Neural cell (in vitro differentiated cells): ENCODE measurements at regions not wholly inside any gene's neighbourhood (a gene's known extent, or its start where the extent isn't known, plus 50 kb on each side); places are given as distances from the start of the nearest gene placed in this dataset.
A peak's percentile ranks its signal among the peaks of the same experiment; 100 is the strongest.

Experiments used
- H2AFZ ChIP-seq: fragments of 200-600, 300-800 bp; sonication (generic), shearing (Covaris generic); 2 replicates; pipeline ENCODE4 v1.6.0; 2014; ENCODE audit warnings: low read depth, mild to moderate bottlenecking, antibody characterized with exemption, low read length, moderate library complexity
- H3F3A ChIP-seq: fragments of 200-600 bp; shearing (Covaris generic); 2 replicates; pipeline ENCODE4 v1.6.1; 2016; ENCODE audit warnings: mild to moderate bottlenecking, moderate library complexity, mixed read lengths, antibody characterized with exemption, low read length; ENCODE audit not compliant: insufficient read depth, poor library complexity, severe bottlenecking
- H3K27ac ChIP-seq: fragments of 200-600, 300-800 bp; sonication (generic), shearing (Covaris generic); 2 replicates; pipeline ENCODE4 v1.5.1; 2014; ENCODE audit warnings: mild to moderate bottlenecking, low read length, moderate library complexity
- H3K27me3 ChIP-seq: fragments of 300-800, 200-600 bp; sonication (generic), shearing (Covaris generic); 2 replicates; pipeline ENCODE4 v1.6.0; 2014; ENCODE audit warnings: mild to moderate bottlenecking, low read depth, low read length, moderate library complexity; ENCODE audit not compliant: insufficient read depth
- H3K36me3 ChIP-seq: fragments of 300-800, 200-600 bp; sonication (generic), shearing (Covaris generic); 2 replicates; pipeline ENCODE4 v1.5.1; 2014; ENCODE audit warnings: mild to moderate bottlenecking, antibody characterized with exemption, low read length, moderate library complexity; ENCODE audit not compliant: insufficient read depth
- H3K4me2 ChIP-seq: fragments of 300-800, 200-600 bp; sonication (generic), shearing (Covaris generic); 2 replicates; pipeline ENCODE4 v1.6.0; 2014; ENCODE audit warnings: mild to moderate bottlenecking, low read length
- H3K4me3 ChIP-seq: fragments of 300-800, 200-600 bp; sonication (generic), shearing (Covaris generic); 2 replicates; pipeline ENCODE4 v1.5.1; 2014; ENCODE audit warnings: mild to moderate bottlenecking, low read length, moderate library complexity
- H3K79me2 ChIP-seq: fragments of 200-600 bp; shearing (Covaris generic); replicated peaks from 2 replicates; pipeline ENCODE4 v1.6.0; 2014; ENCODE audit warnings: mild to moderate bottlenecking, low read length, moderate library complexity; ENCODE audit not compliant: insufficient read depth
- H3K9ac ChIP-seq: fragments of 300-800, 200-600 bp; sonication (generic), shearing (Covaris generic); 2 replicates; pipeline ENCODE4 v1.6.1; 2016; ENCODE audit warnings: mild to moderate bottlenecking, low read length, mixed read lengths
- H3K9me2 ChIP-seq: fragments of 200-600 bp; shearing (Covaris generic); 2 replicates; pipeline ENCODE4 v1.6.1; 2016; ENCODE audit warnings: mild to moderate bottlenecking, low read length, mixed read lengths; ENCODE audit not compliant: insufficient read depth
- H3K9me3 ChIP-seq: fragments of 200-600, 300-800 bp; sonication (generic), shearing (Covaris generic); 2 replicates; pipeline ENCODE4 v1.6.1; 2016; ENCODE audit warnings: mild to moderate bottlenecking, mixed run types, low read length, moderate library complexity, mixed read lengths
- H4K20me1 ChIP-seq: fragments of 200-600 bp; shearing (Covaris generic); 2 replicates; pipeline ENCODE4 v1.6.1; 2016; ENCODE audit warnings: mild to moderate bottlenecking, mixed run types; ENCODE audit not compliant: insufficient read depth
- EP300 ChIP-seq: fragments of 450-650 bp; conservative IDR thresholded peaks from 2 replicates; pipeline ENCODE4 v1.6.1; 2014; ENCODE audit warnings: antibody characterized with exemption, mild to moderate bottlenecking, moderate library complexity; ENCODE audit not compliant: poor library complexity, severe bottlenecking
- EZH2 ChIP-seq: fragments of 200-600, 300-800 bp; shearing (Covaris generic), sonication (generic); IDR thresholded peaks from 2 replicates; pipeline ENCODE4 v1.6.1; 2014; ENCODE audit warnings: antibody characterized with exemption, low read length, borderline replicate concordance, mild to moderate bottlenecking; ENCODE audit not compliant: insufficient read depth, poor library complexity, severe bottlenecking
- MXI1 ChIP-seq: fragments of 450-650 bp; conservative IDR thresholded peaks from 2 replicates; pipeline ENCODE4 v1.6.1; 2014; ENCODE audit warnings: antibody characterized with exemption, mild to moderate bottlenecking; ENCODE audit not compliant: poor library complexity, severe bottlenecking
- POLR2AphosphoS5 ChIP-seq: IDR thresholded peaks from 2 replicates; pipeline ENCODE4 v1.6.1; 2012
- RAD21 ChIP-seq: fragments of 450-650 bp; conservative IDR thresholded peaks from 2 replicates; pipeline ENCODE4 v1.6.1; 2014; ENCODE audit warnings: antibody characterized with exemption, mild to moderate bottlenecking, moderate library complexity
- SMC3 ChIP-seq: fragments of 450-650 bp; conservative IDR thresholded peaks from 2 replicates; pipeline ENCODE4 v1.6.1; 2014; ENCODE audit warnings: antibody characterized with exemption, mild to moderate bottlenecking, moderate library complexity; ENCODE audit not compliant: poor library complexity
- TAF1 ChIP-seq: IDR thresholded peaks from 2 replicates; pipeline ENCODE4 v1.6.1; 2012; ENCODE audit warnings: low read depth
- TF ChIP-seq, protein P1 (sequence below): IDR thresholded peaks from 2 replicates; pipeline ENCODE4 v1.6.1; 2012; ENCODE audit warnings: borderline replicate concordance
- TF ChIP-seq, protein P2 (sequence below): fragments of 450-650 bp; IDR thresholded peaks from 2 replicates; pipeline ENCODE4 v1.5.1; 2014; ENCODE audit warnings: antibody characterized with exemption, mild to moderate bottlenecking, moderate library complexity; ENCODE audit not compliant: poor library complexity, severe bottlenecking

DNA sequence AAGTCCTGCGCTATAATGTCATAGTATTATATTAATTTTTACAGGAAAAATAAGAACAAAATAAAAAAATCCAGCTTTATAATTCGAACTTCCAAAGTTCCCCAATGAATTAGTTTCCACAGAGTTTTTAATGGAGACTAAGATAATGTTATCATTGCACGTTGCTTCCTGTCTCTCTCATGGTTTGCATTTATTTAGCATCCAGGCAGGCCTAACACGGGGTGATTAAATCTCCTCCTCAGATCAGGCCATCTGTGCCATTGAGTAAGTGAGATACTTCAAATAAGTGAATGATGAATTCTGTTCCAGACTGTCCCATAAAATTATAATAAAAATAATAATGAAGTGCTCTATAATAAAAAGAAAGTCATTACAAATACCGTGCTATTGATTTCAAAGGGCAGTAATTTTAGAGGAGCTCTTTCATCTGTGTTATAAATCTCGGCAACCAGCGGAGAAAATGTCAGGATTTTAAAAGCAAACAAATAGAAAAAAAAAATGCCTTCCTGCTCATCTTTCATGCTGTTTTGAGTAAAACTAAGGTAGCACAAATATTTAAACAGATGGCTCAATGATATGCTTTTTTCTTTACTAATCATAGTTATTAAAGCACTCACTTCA, 570.6 kb upstream of the ZNF608 start:
- Histone ChIP-seq H3F3A (no peaks in the 10 kb centered on the region), H3K9me3 (no peaks in the 10 kb centered on the region), H4K20me1 (no peaks in the 10 kb centered on the region), H3K9me2 (no peaks in the 10 kb centered on the region), H3K79me2 (no peaks in the 10 kb centered on the region), H3K27me3 (no peaks in the 10 kb centered on the region), H3K9ac (no peak overlapping the region), H3K36me3 (no peaks in the 10 kb centered on the region), H2AFZ (peak overlapping the region; percentile 15), H3K4me3 (no peak overlapping the region), H3K4me2 (peak overlapping the region; percentile 1), H3K27ac (no peak overlapping the region)
- TF ChIP-seq RAD21 (no peak), EP300 (no peak), SMC3 (no peak), TAF1 (no peak), POLR2AphosphoS5 (no peak), EZH2 (no peak), MXI1 (no peak)
- TF ChIP-seq, protein P1, sequence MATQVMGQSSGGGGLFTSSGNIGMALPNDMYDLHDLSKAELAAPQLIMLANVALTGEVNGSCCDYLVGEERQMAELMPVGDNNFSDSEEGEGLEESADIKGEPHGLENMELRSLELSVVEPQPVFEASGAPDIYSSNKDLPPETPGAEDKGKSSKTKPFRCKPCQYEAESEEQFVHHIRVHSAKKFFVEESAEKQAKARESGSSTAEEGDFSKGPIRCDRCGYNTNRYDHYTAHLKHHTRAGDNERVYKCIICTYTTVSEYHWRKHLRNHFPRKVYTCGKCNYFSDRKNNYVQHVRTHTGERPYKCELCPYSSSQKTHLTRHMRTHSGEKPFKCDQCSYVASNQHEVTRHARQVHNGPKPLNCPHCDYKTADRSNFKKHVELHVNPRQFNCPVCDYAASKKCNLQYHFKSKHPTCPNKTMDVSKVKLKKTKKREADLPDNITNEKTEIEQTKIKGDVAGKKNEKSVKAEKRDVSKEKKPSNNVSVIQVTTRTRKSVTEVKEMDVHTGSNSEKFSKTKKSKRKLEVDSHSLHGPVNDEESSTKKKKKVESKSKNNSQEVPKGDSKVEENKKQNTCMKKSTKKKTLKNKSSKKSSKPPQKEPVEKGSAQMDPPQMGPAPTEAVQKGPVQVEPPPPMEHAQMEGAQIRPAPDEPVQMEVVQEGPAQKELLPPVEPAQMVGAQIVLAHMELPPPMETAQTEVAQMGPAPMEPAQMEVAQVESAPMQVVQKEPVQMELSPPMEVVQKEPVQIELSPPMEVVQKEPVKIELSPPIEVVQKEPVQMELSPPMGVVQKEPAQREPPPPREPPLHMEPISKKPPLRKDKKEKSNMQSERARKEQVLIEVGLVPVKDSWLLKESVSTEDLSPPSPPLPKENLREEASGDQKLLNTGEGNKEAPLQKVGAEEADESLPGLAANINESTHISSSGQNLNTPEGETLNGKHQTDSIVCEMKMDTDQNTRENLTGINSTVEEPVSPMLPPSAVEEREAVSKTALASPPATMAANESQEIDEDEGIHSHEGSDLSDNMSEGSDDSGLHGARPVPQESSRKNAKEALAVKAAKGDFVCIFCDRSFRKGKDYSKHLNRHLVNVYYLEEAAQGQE: no peak
- TF ChIP-seq, protein P2, sequence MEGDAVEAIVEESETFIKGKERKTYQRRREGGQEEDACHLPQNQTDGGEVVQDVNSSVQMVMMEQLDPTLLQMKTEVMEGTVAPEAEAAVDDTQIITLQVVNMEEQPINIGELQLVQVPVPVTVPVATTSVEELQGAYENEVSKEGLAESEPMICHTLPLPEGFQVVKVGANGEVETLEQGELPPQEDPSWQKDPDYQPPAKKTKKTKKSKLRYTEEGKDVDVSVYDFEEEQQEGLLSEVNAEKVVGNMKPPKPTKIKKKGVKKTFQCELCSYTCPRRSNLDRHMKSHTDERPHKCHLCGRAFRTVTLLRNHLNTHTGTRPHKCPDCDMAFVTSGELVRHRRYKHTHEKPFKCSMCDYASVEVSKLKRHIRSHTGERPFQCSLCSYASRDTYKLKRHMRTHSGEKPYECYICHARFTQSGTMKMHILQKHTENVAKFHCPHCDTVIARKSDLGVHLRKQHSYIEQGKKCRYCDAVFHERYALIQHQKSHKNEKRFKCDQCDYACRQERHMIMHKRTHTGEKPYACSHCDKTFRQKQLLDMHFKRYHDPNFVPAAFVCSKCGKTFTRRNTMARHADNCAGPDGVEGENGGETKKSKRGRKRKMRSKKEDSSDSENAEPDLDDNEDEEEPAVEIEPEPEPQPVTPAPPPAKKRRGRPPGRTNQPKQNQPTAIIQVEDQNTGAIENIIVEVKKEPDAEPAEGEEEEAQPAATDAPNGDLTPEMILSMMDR: no peak

DNA sequence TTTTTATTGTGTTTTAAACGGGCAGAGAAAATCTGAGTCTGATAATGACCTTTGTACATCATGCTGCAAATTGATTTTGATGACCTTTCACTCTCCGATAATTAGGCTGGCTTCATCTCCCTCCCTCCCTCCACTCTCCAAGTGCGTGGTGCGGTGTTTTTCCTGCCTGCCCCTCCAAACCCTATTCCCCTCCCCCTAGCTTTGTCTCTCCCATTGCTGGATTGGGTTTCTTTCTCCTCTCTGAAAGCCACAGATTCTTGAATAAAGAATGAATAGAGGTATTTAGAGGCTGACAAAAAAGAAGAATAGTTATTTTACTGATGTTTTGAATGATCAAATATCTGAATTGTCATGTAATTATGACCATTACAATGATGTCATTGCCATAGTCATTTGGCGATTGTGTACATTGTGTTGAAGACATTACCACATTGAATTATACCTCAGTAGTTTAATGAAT, 571.1 kb upstream of the ZNF608 start:
- Histone ChIP-seq H3K79me2 (no peaks in the 10 kb centered on the region), H3K36me3 (no peaks in the 10 kb centered on the region), H4K20me1 (no peaks in the 10 kb centered on the region), H3K4me2 (peak overlapping the region; percentile 1), H3K4me3 (no peak overlapping the region), H3K27me3 (no peaks in the 10 kb centered on the region), H3K9me3 (no peaks in the 10 kb centered on the region), H3K9ac (no peak overlapping the region), H2AFZ (peak overlapping the region; percentile 15), H3K27ac (no peak overlapping the region), H3K9me2 (no peaks in the 10 kb centered on the region), H3F3A (no peaks in the 10 kb centered on the region)
- TF ChIP-seq, protein P1: no peak
- TF ChIP-seq EZH2 (no peak), RAD21 (no peak), EP300 (no peak), SMC3 (no peak), TAF1 (no peak), POLR2AphosphoS5 (no peak), MXI1 (no peak)
- TF ChIP-seq, protein P2: no peak
